ENCODE measurements at regions not wholly inside any gene's neighbourhood (a gene's known extent, or its start where the extent isn't known, plus 50 kb on each side); places are given as distances from the start of the nearest gene placed in this dataset.

- Histone ChIP-seq H3F3A (ENCODE audit: low read depth) (no peaks in the 10 kb centered on the region), H2AFZ (ENCODE audit: low read length) (no peak overlapping the region), H3K4me3 (ENCODE audit: low read length, poor library complexity, severe bottlenecking) (no peak overlapping the region), H4K20me1 (ENCODE audit: insufficient read depth, low read length, poor library complexity, severe bottlenecking) (no peaks in the 10 kb centered on the region), H3K27me3 (ENCODE audit: insufficient read depth, low read length, poor library complexity, severe bottlenecking) (no peaks in the 10 kb centered on the region), H3K79me2 (ENCODE audit: insufficient read depth, low read length) (no peaks in the 10 kb centered on the region), H3K9me3 (ENCODE audit: insufficient read depth, low read depth, low read length) (no peaks in the 10 kb centered on the region), H3K4me2 (ENCODE audit: low read depth, low read length, poor library complexity, severe bottlenecking) (no peak overlapping the region), H3K36me3 (ENCODE audit: insufficient read depth, low read length) (no peaks in the 10 kb centered on the region), H3K9ac (ENCODE audit: low read depth, low read length, poor library complexity, severe bottlenecking) (no peak overlapping the region), H3K9me2 (replicated peaks; ENCODE audit: low read depth, low read length) (no peaks in the 10 kb centered on the region), H3K4me1 (ENCODE audit: insufficient read depth, low read length, poor library complexity, severe bottlenecking) (no peaks in the 10 kb centered on the region)
- no peak for TF ChIP-seq CTCF (conservative IDR thresholded peaks at IDR 0.05; ENCODE audit: low read length)
- TF ChIP-seq EZH2phosphoT487 (IDR thresholded peaks at IDR 0.05; ENCODE audit: borderline replicate concordance): no peak
These were observed 221.9 kb upstream of the PDGFD start for GRCh38 chr11:104385884-104386283.

GRCh38 chr11:104380358-104380757, 216.4 kb upstream of the PDGFD start:
- Histone ChIP-seq H3K4me1 (ENCODE audit: insufficient read depth, low read length, poor library complexity, severe bottlenecking) (no peaks in the 10 kb centered on the region), H4K20me1 (ENCODE audit: insufficient read depth, low read length, poor library complexity, severe bottlenecking) (no peaks in the 10 kb centered on the region), H3F3A (ENCODE audit: low read depth) (no peaks in the 10 kb centered on the region), H3K9ac (ENCODE audit: low read depth, low read length, poor library complexity, severe bottlenecking) (no peak overlapping the region), H3K9me2 (replicated peaks; ENCODE audit: low read depth, low read length) (no peaks in the 10 kb centered on the region), H3K27me3 (ENCODE audit: insufficient read depth, low read length, poor library complexity, severe bottlenecking) (no peaks in the 10 kb centered on the region), H3K4me3 (ENCODE audit: low read length, poor library complexity, severe bottlenecking) (no peak overlapping the region), H3K79me2 (ENCODE audit: insufficient read depth, low read length) (no peaks in the 10 kb centered on the region), H3K36me3 (ENCODE audit: insufficient read depth, low read length) (no peaks in the 10 kb centered on the region), H3K4me2 (ENCODE audit: low read depth, low read length, poor library complexity, severe bottlenecking) (no peak overlapping the region), H2AFZ (ENCODE audit: low read length) (no peak overlapping the region), H3K9me3 (ENCODE audit: insufficient read depth, low read depth, low read length) (no peaks in the 10 kb centered on the region)
- TF ChIP-seq EZH2phosphoT487 (IDR thresholded peaks at IDR 0.05; ENCODE audit: borderline replicate concordance) (no peak), CTCF (conservative IDR thresholded peaks at IDR 0.05; ENCODE audit: low read length) (no peak)

- H3K4me2 ChIP-seq (ENCODE audit: low read depth, low read length, poor library complexity, severe bottlenecking): no peak overlapping the region
- no peaks in the 10 kb centered on the region for H3K27me3 ChIP-seq (ENCODE audit: insufficient read depth, low read length, poor library complexity, severe bottlenecking)
- H3K9ac ChIP-seq (ENCODE audit: low read depth, low read length, poor library complexity, severe bottlenecking): no peak overlapping the region
- no peak overlapping the region for H2AFZ ChIP-seq (ENCODE audit: low read length)
- no peaks in the 10 kb centered on the region for H3K4me1 ChIP-seq (ENCODE audit: insufficient read depth, low read length, poor library complexity, severe bottlenecking)
- H3K79me2 ChIP-seq (ENCODE audit: insufficient read depth, low read length): no peaks in the 10 kb centered on the region
- H3K9me2 ChIP-seq (replicated peaks; ENCODE audit: low read depth, low read length): no peaks in the 10 kb centered on the region
- H3F3A ChIP-seq (ENCODE audit: low read depth): no peaks in the 10 kb centered on the region
- H4K20me1 ChIP-seq (ENCODE audit: insufficient read depth, low read length, poor library complexity, severe bottlenecking): no peaks in the 10 kb centered on the region
- no peak for TF ChIP-seq CTCF (conservative IDR thresholded peaks at IDR 0.05; ENCODE audit: low read length)
- no peak for TF ChIP-seq EZH2phosphoT487 (IDR thresholded peaks at IDR 0.05; ENCODE audit: borderline replicate concordance)
- no peaks in the 10 kb centered on the region for H3K36me3 ChIP-seq (ENCODE audit: insufficient read depth, low read length)
- no peak overlapping the region for H3K4me3 ChIP-seq (ENCODE audit: low read length, poor library complexity, severe bottlenecking)
- no peaks in the 10 kb centered on the region for H3K9me3 ChIP-seq (ENCODE audit: insufficient read depth, low read depth, low read length)
These were observed 208.2 kb upstream of the PDGFD start for GRCh38 chr11:104372111-104372510.

All from Loucy (cell line).